HCT116 (cell line): ENCODE measurements at regions not wholly inside any gene's neighbourhood (a gene's known extent, or its start where the extent isn't known, plus 50 kb on each side); places are given as distances from the start of the nearest gene placed in this dataset.

Source experiments
- ATAC-seq: fragments of 200-7000 bp; cut with Tn5 transposase; 2 replicates; pipeline ENCODE4 v1.9.1; 2020; ENCODE audit warnings: mild to moderate bottlenecking, moderate library complexity
- BruUV-seq: library from RNA; stranded (reverse); fragments of 400-500 nt; replicated peaks from 2 replicates; lab custom pipeline; 2021; lab: Mats Ljungman, UMichigan
- CTCF ChIA-PET: fragments of 300-600 bp; sonication (Branson Sonifier 250); formaldehyde crosslinking; loops from one replicate; lab custom pipeline; 2021; ENCODE audit warnings: antibody characterized with exemption; lab: Charles Lee
- POLR2A ChIA-PET: fragments of 300-600, 350-600 bp; sonication (Branson Sonifier 250); formaldehyde crosslinking; loops from one replicate; lab custom pipeline; 2021; ENCODE audit warnings: antibody characterized with exemption; lab: Charles Lee
- RAD21 ChIA-PET, 2 experiments: fragments of 300-600 bp; sonication (Branson Sonifier 250); formaldehyde crosslinking; loops; one replicate each; lab custom pipeline; 2023; ENCODE audit warnings: low total read pairs in 2 of 2; ENCODE audit not compliant: uncharacterized antibody in 2 of 2, unreplicated experiment in 2 of 2, low non-redundant PET in 1 of 2; lab: Charles Lee
- DNase-seq: peaks from one replicate; pipeline ENCODE4 v3.0.0-alpha.2; 2010; ENCODE audit warnings: low read depth, low spot score
- H2AFZ ChIP-seq: fragments of 200-600 bp; shearing (Covaris generic), sonication (generic); 2 replicates; pipeline ENCODE4 v1.6.1; 2017; ENCODE audit warnings: low read depth, mixed run types, mixed read lengths, antibody characterized with exemption, low read length; ENCODE audit not compliant: poor library complexity, severe bottlenecking
- H3K27ac ChIP-seq: 2 replicates; pipeline ENCODE4 v1.5.1; 2012; ENCODE audit warnings: low read depth, low read length
- H3K27me3 ChIP-seq: fragments of 200-600 bp; sonication (generic); 2 replicates; pipeline ENCODE4 v1.6.1; 2016; ENCODE audit warnings: mixed run types, low read length, mixed read lengths; ENCODE audit not compliant: insufficient read depth
- H3K36me3 ChIP-seq, 2 experiments: fragments of 200-500 bp in 1 of 2; fragments of 200-600 bp in 1 of 2; sonication (Bioruptor generic) in 1 of 2; sonication (generic) in 1 of 2; 2 replicates each; pipeline versions ENCODE4 v1.5.1 to v1.6.1; 2014 to 2016; ENCODE audit warnings: low read length in 2 of 2, inconsistent platforms in 1 of 2, mixed read lengths in 1 of 2, mixed run types in 1 of 2; ENCODE audit not compliant: insufficient read depth in 2 of 2, control insufficient read depth in 1 of 2
- H3K4me1 ChIP-seq, 2 experiments: fragments of 200-600 bp in 1 of 2; sonication (generic) in 1 of 2; 2 replicates each; pipeline versions ENCODE4 v1.5.1 to v1.6.1; 2012 to 2017; ENCODE audit warnings: low read length in 2 of 2, inconsistent platforms in 1 of 2, mild to moderate bottlenecking in 1 of 2, mixed read lengths in 1 of 2, mixed run types in 1 of 2, moderate library complexity in 1 of 2; ENCODE audit not compliant: insufficient read depth in 2 of 2, control insufficient read depth in 1 of 2
- H3K4me2 ChIP-seq: fragments of 200-600 bp; sonication (generic); 2 replicates; pipeline ENCODE4 v1.6.1; 2017; ENCODE audit warnings: mixed run types, low read length, mixed read lengths
- H3K4me3 ChIP-seq, 2 experiments: fragments of 200-600 bp in 1 of 2; sonication (generic) in 1 of 2; replicated peaks in 1 of 2; 2 replicates each; pipeline ENCODE4 v1.5.1; 2011 to 2016; ENCODE audit warnings: low read length in 2 of 2, control low read depth in 1 of 2, low read depth in 1 of 2, mild to moderate bottlenecking in 1 of 2, mixed read lengths in 1 of 2, mixed run types in 1 of 2
- H3K79me2 ChIP-seq: fragments of 200-600 bp; sonication (generic); 2 replicates; pipeline ENCODE4 v1.6.1; 2017; ENCODE audit warnings: mild to moderate bottlenecking, mixed run types, low read length, moderate library complexity, mixed read lengths; ENCODE audit not compliant: insufficient read depth
- H3K9ac ChIP-seq: fragments of 200-600 bp; sonication (generic); 2 replicates; pipeline ENCODE4 v1.6.1; 2016; ENCODE audit warnings: low read length, mixed read lengths
- H3K9me2 ChIP-seq: fragments of 200-600 bp; sonication (generic), shearing (Covaris generic); 2 replicates; pipeline ENCODE4 v1.6.1; 2017; ENCODE audit warnings: mixed run types, mild to moderate bottlenecking, moderate library complexity; ENCODE audit not compliant: insufficient read depth
- H3K9me3 ChIP-seq, 2 experiments: fragments of 200-500 bp in 1 of 2; fragments of 200-600 bp in 1 of 2; sonication (Bioruptor generic) in 1 of 2; sonication (generic) in 1 of 2; 2 replicates each; pipeline ENCODE4 v1.6.1; 2014 to 2017; ENCODE audit warnings: low read length in 2 of 2, mixed read lengths in 2 of 2, inconsistent platforms in 1 of 2, low read depth in 1 of 2, mild to moderate bottlenecking in 1 of 2, mixed run types in 1 of 2, moderate library complexity in 1 of 2; ENCODE audit not compliant: control insufficient read depth in 1 of 2, insufficient read depth in 1 of 2
- H4K20me1 ChIP-seq: fragments of 200-600 bp; sonication (generic), shearing (Covaris generic); 2 replicates; pipeline ENCODE4 v1.6.1; 2017; ENCODE audit warnings: mixed run types, mild to moderate bottlenecking, moderate library complexity; ENCODE audit not compliant: insufficient read depth
- EGR1 ChIP-seq: IDR thresholded peaks from 2 replicates; pipeline ENCODE4 v1.6.1; 2012; ENCODE audit warnings: low read depth
- EZH2 ChIP-seq: fragments of 200-600 bp; sonication (generic); IDR thresholded peaks from 2 replicates; pipeline ENCODE4 v1.6.1; 2017; ENCODE audit warnings: antibody characterized with exemption, mixed run types
- EZH2phosphoT487 ChIP-seq: fragments of 200-600 bp; IDR thresholded peaks from 2 replicates; pipeline ENCODE4 v1.6.1; 2018; ENCODE audit warnings: antibody characterized with exemption, borderline replicate concordance
- JUND ChIP-seq: IDR thresholded peaks from 2 replicates; pipeline ENCODE4 v1.6.1; 2012
- POLR2AphosphoS5 ChIP-seq: IDR thresholded peaks from 2 replicates; pipeline ENCODE4 v1.6.1; 2011; ENCODE audit warnings: mild to moderate bottlenecking, low read depth, low read length, moderate library complexity
- RAD21 ChIP-seq: IDR thresholded peaks from 2 replicates; pipeline ENCODE4 v1.6.1; 2012; ENCODE audit warnings: low read depth, mild to moderate bottlenecking
- SIN3A ChIP-seq: IDR thresholded peaks from 2 replicates; pipeline ENCODE4 v1.6.1; 2012; ENCODE audit warnings: low read depth
- TCF7L2 ChIP-seq: IDR thresholded peaks from 2 replicates; pipeline ENCODE4 v1.7.0; 2011; ENCODE audit warnings: borderline replicate concordance, inconsistent platforms; ENCODE audit not compliant: insufficient read depth, insufficient read length; ENCODE audit errors: extremely low read depth
- ZNF274 ChIP-seq: fragments of 200-500 bp; sonication (Bioruptor generic); IDR thresholded peaks from 2 replicates; pipeline ENCODE4 v1.6.1; 2014; ENCODE audit warnings: mild to moderate bottlenecking, low read depth, low read length, inconsistent platforms
- intact Hi-C: fragments of 100-400 bp; cut with micrococcal nuclease; formaldehyde crosslinking; loops from 2 replicates; pipeline ENCODE4 v1.10.0; 2022
- TF ChIP-seq, protein P1 (sequence below), 3 experiments: fragments of 200-600 bp in 1 of 3; sonication (generic) in 1 of 3; IDR thresholded peaks in 2 of 3; conservative IDR thresholded peaks in 1 of 3; 2 replicates each; pipeline ENCODE4 v1.5.1; 2012 to 2017; ENCODE audit warnings: low read depth in 2 of 3, low read length in 2 of 3, antibody characterized with exemption in 1 of 3, borderline replicate concordance in 1 of 3, control low read depth in 1 of 3, mild to moderate bottlenecking in 1 of 3, mixed read lengths in 1 of 3, mixed run types in 1 of 3, moderate library complexity in 1 of 3; ENCODE audit not compliant: insufficient read depth in 1 of 3
- TF ChIP-seq, protein P2 (sequence below): IDR thresholded peaks from 2 replicates; pipeline ENCODE4 v1.6.1; 2012

- Histone ChIP-seq H2AFZ (no peak overlapping the region), H3K4me1 (no peaks in the 10 kb centered on the region), H3K27ac (no peak overlapping the region), H3K9me2 (no peaks in the 10 kb centered on the region), H3K27me3 (no peaks in the 10 kb centered on the region), H3K9me3 (peaks cover 3 to 4% of the 10 kb centered on the region in 2 experiments; a peak in 2 of 4 replicates), H3K36me3 (no peaks in the 10 kb centered on the region), H3K9ac (no peak overlapping the region), H3K4me2 (no peak overlapping the region), H4K20me1 (no peaks in the 10 kb centered on the region), H3K79me2 (no peaks in the 10 kb centered on the region), H3K4me3 (no peak overlapping the region)
- CTCF ChIA-PET, result no interaction called here
- RAD21 ChIA-PET, result no interaction called here
- ATAC-seq (no peak), DNase-seq (no peak)
- BruUV-seq, result no TSS peak
- POLR2A ChIA-PET, result no interaction called here
- TF ChIP-seq, protein P1, sequence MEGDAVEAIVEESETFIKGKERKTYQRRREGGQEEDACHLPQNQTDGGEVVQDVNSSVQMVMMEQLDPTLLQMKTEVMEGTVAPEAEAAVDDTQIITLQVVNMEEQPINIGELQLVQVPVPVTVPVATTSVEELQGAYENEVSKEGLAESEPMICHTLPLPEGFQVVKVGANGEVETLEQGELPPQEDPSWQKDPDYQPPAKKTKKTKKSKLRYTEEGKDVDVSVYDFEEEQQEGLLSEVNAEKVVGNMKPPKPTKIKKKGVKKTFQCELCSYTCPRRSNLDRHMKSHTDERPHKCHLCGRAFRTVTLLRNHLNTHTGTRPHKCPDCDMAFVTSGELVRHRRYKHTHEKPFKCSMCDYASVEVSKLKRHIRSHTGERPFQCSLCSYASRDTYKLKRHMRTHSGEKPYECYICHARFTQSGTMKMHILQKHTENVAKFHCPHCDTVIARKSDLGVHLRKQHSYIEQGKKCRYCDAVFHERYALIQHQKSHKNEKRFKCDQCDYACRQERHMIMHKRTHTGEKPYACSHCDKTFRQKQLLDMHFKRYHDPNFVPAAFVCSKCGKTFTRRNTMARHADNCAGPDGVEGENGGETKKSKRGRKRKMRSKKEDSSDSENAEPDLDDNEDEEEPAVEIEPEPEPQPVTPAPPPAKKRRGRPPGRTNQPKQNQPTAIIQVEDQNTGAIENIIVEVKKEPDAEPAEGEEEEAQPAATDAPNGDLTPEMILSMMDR (IDR thresholded peaks at IDR 0.05 in 2 of 3, conservative IDR thresholded peaks at IDR 0.05 in 1 of 3; ENCODE audit: borderline replicate concordance in 1 of 3, insufficient read depth in 1 of 3, low read depth in 2 of 3, low read length in 2 of 3), result no peak
- TF ChIP-seq POLR2AphosphoS5 (no peak), EGR1 (no peak), EZH2 (no peak), EZH2phosphoT487 (no peak), RAD21 (no peak), SIN3A (no peak), TCF7L2 (no peak), JUND (no peak), ZNF274 (no peak)
- TF ChIP-seq, protein P2, sequence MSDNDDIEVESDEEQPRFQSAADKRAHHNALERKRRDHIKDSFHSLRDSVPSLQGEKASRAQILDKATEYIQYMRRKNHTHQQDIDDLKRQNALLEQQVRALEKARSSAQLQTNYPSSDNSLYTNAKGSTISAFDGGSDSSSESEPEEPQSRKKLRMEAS, result no peak
- intact Hi-C loops, result no loop called here
Measured at GRCh38 chr3:3641877-3642455, 157.3 kb upstream of the LRRN1 start.
